ENCODE measurements at regions not wholly inside any gene's neighbourhood (a gene's known extent, or its start where the extent isn't known, plus 50 kb on each side); places are given as distances from the start of the nearest gene placed in this dataset.

DNA sequence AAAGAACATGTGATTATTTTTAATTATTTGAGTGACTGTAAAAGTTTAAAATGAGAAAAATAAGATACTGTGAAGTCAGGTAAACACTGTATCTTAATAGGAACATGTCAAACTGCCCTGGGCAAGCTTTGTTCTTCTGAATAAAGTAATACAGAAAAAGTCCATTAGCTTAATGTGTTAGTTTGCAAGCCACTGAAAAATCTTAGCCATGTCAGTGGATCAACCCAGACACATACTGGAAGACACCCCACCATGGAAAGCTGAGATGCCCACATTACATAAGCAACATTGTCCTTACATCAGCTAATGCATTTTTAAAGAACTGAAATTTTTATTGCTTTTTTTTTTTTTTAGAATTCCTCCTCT, 155.2 kb downstream of the BBOX1 start:
- no peak for FAIRE-seq

DNA sequence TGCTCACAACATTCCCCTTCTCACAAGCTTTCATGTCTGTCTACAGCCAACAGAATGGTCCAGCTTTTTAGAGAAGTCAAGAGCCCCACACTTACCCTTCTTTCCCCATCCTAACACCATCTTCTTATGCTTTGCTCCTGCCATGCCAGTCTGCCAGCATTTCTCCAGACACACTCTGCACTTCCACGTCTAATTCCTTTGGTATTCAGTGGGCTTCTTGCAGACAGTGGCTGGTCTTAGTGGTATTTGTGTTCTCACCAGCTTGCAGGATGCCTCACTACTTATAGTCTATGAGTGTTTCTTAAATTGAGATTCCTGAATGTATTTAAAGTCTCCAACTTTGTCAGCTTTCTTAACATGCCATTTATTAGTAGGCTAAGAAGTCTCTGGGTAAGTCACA, 154.4 kb downstream of the BBOX1 start:
- no peak for FAIRE-seq
- no peak for DNase-seq (ENCODE audit: insufficient read length, low spot score)

More for the DNA sequence above, 155.2 kb downstream of the BBOX1 start:
- DNase-seq (ENCODE audit: insufficient read length, low spot score) = no peak

DNA sequence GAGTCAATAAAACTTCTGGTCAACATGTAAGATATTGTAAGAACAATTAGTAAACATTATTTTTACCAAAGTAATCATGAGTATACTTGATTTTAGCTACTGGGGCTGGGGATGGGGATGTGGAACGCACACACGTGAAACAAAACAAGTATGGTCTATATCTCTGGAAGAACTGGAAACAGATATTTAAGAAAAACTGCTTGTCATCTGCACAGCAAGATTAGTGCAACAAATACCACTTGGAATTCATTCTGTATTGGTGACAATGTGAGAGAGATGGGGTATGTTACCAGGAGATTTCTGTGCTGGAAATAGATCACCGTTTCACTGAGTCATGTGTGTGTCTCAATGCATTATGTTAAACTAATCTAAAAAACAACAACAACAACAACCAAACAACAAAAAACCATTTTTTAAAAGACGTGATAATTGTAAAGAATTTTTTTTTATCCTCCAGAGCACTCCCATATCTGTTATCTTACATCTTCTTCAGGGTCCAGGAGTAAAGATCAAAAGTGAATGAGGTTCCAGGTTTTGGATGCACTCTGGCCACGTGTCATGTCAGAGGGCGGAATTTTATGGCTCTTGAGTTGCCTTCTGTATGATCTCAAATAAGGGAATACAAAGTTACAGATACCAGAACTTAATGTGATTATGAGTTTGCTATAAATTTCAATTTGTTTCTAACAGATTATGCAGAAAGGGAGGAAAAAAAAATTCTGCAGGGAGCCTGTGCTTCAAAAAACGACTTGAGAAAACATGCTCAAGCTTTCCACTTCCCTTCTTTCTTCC, 153.0 kb downstream of the BBOX1 start:
- DNase-seq (ENCODE audit: insufficient read length, low spot score) (no peak), FAIRE-seq (no peak)

DNA sequence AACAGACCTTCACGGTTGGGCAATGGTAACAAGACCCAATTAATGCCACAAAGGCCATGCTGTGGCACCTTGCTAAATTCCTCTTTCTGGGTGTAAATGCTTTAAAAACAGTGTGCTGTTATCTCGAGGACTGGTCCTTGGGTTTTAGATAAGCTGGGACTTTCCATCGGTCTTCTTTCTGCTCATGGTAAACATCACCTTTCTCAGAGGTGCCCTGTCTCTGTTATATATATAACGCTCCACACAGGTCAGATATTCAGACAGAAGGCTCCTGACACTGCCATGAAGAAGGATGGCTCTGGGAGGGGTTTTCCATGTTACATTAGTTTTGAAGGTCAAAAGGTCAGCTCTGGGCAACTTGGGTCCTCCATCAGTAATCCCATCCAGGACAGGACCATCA, 151.6 kb downstream of the BBOX1 start:
- FAIRE-seq = no peak
- DNase-seq (ENCODE audit: insufficient read length, low spot score) = no peak

DNA sequence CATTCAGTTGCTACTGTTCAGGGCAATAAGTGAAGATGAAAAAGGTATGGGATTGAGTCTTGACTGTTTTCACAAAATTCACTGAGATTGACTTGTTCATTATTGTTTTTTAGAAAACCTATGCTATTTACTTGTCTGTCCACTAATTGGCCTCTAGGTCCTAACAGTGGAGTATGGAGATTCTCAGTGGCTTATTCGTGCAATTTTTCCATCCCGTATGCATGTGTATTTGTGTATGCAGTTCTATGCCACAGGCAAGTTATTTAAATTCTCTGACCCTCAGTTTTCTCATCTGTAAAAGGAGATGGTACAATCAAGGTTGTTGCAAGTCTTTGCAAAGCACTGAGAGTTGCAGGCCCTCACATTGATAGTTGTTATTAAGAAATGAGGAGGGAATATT, 151.0 kb downstream of the BBOX1 start:
- DNase-seq (ENCODE audit: insufficient read length, low spot score) (no peak), FAIRE-seq (no peak)

DNA sequence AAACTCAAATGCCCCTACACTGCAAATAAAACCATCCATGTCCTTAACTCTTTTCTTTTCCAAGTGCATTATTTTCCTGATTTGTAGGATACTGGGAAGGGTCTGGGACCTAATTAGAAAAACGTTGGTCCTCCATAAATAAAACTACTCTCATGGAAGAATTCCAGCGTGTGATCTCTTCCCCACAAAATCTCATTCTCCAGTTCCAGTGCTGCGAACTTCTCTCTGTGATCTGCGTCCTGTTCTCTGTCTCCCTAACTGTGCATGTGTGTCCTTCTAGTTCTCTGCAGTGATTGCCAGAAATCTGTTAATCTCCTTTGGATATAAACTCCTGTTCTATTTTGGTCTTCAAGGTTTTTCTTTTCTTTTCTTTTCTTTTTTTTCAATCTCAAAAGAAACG, 148.1 kb downstream of the BBOX1 start:
- no peak for DNase-seq (ENCODE audit: insufficient read length, low spot score)
- FAIRE-seq = no peak

DNA sequence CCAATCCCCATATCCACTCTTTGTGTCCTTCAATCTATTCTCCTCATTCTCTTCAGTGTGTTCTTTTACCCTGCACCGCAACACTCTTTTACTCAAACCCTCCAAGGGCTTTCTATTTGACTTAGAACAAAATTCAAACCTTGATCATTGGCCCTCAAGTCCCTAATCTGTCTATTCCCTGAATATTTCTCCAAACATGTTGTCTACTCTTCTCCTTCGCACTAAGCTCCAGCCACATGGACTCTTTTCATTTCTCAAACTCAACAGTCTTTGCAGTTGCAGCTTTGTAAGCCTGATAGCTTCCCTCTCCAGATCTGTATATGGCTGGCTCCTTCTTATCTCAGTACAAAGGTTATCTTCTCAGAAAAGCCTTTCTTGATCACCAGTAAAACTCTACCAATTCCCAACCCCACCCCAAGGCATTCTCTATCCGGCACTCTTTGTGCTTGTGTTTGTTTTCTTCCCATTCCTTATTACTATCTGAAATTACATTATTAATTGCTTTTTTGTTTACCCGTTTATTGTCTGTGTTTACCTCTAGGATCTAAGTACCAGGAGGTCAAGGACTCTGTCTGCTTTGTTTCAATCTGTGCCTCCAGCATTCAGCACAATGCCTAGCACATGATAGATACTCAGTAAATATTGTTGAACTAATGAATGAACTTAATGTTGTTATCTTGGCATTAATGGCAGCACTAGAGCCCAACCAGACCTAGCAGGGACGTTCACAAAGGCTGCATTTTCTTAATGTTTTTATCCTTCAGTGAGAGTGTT, 147.4 kb downstream of the BBOX1 start:
- DNase-seq (ENCODE audit: insufficient read length, low spot score) (no peak), FAIRE-seq (no peak)

DNA sequence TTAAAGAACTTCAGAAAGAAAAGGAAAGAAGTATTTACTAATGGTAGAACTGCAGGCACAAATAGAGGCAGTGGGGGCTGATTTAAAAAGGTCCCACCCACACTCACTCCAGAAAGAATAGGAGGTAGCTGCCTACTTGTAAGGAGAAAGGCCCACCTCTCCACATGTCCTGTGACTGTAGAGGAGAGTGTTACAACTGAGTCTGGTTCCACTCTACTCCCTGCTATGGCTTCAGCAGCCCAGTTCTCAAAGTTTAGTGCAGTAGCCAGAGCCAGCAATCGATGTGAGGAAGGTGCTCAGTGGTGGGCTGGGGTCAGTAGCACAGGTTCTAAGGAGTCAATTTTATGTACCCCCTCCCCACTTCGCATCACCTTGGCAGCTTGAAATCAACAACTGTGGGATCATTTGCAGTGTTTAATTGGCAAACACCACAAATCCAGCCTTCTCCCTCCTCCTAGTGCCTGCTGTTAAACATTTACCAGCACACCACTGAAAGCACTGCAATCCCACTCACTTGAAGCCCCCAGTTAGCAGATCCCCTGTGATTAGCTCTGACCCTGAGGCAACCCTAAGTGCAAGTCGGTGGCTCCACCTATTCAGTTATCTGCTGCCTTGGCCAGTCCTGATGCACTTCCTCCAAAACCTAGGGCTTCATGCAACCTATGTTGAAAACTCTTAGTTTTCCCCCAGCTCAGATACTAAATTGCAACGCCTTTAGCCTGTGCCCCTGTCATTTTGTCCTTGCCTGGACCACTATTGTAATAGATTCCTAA, 146.6 kb downstream of the BBOX1 start:
- no peak for FAIRE-seq
- no peak for DNase-seq (ENCODE audit: insufficient read length, low spot score)

DNA sequence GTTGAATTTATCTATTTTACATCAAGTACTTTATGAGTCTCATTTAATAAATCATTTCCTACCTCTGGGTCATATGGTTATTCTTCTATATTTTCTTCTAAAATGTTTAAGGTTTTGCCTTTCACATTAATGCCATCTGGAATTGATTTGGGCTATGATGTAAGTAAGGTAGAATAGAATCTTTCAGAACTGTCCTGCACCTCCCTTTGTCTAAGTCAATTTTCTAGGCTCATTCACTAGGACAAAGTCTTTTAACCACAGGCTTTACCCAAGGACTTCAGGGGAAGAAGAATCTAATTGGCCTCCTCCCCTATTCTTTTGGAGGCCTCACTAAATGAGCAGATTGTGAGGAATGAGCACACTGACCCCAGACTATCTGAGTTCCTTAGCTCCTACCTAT, 146.0 kb downstream of the BBOX1 start:
- FAIRE-seq = no peak

DNA sequence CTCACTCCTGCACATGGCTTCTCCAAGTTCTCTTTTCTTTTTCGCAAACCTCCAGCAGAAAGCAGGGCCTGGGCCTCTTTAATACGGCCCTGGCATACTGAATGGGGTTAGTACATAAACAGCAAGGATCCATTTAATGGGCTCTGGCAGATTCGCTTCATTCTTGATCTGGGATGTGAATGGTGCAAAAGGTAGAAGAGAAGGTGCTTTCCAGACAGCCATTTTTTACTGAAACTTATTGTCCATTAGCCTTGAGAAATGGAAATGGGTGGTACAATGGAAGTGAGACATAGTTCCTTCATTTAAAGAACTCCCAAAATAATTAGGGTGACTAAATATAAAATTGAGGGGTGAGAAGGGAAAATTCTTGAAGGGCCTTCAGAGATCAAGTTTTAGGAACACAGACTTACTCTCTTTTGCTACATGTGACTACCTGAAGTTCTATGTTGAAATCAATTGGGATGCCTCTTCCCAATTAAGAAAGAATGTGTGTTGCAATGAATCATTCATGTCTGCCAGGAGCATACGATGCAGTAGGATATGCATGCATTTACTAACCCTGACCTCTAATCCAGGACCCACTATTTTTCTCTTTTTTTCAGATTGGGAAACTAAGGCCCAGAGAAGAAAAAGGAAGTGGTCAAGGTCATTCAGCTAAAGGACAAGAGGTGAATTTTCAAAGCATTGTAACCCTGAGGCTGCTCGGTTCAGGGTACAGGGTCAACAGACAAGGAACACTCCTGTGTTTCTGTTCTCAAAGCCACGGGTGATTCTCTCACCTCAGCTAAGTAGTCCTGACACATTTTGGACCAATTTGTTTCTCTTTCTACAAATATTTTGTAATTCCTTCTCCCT, 144.1 kb downstream of the BBOX1 start:
- no peak for FAIRE-seq
- no peak for DNase-seq (ENCODE audit: insufficient read length, low spot score)

More for the DNA sequence above, 146.0 kb downstream of the BBOX1 start:
- no peak for DNase-seq (ENCODE audit: insufficient read length, low spot score)

DNA sequence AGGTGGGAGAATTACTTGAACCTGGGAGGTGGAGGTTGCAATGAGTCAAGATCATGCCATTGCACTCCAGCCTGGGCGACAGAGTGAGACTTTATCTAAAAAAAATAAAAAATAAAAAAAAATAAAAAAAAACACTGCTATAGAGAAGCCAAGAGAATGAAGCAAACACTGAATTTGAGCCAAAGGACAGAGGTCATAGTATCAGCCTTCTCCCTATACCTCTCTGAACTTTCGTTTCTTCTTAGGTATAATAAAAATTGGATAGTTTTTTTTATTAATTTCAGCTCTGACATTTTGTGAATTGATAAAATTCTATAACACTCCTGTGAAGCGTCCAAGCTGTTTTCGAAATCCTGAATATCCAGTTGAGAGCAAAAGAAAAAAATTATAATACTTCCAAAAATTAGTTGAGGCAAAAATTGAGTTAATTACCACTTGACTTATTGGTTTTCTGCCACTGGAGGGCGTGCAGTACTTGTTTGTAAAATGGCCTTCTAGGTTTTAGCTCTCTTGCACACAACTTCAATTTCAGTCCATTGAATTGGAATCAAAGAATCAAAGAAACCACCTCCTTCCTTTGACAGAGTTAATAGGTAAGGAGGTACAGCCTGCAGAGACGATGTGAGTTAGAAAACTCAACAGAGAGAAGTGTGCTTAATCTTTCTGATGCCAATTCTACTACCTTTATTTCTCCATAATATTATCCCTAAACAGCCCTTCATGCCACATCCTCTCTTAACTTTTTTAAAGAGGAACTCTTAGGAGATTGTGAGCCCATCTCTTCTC, 143.2 kb downstream of the BBOX1 start:
- DNase-seq (ENCODE audit: insufficient read length, low spot score) = peak; percentile 28
- no peak for FAIRE-seq

DNA sequence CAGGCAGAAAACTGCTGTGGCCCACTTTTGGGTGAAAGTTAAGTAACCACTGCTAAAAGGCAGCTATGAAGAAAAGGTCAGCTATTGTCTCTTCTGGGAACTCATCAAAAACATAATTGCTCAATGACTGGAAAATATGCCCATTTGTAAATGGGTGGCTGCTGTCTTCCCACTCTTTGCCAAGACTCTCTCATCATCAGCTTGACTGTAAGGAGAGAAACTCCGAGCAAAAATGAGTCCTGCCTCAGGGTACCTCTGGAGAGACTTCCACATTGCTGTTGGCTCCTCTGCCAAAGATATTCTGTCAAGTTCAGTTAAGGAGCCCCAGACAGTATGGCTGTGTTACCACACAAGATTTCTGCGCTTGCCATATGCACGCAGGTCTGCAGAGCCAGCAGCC, 138.7 kb downstream of the BBOX1 start:
- DNase-seq (ENCODE audit: insufficient read length, low spot score) (no peak), FAIRE-seq (no peak)

DNA sequence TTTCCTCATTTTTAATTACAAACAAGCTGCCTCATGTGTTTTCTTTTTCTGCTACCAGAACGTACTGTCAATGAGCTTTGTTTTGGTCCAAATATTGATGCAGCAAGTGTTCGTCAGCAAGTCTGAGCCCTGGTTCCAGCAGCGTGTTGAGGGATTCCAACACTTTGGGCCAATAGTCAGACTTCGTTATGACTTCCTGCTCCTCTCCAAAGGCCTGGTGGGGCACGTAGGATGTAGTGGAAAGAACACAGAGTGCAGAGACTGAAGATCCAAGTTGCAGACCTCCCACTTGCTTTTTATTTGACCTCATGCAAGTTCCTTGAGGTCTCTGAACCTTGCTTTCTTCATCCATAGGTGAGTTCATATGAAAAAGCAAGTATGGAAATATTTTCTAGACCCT, 138.2 kb downstream of the BBOX1 start:
- FAIRE-seq (no peak), DNase-seq (ENCODE audit: insufficient read length, low spot score) (no peak)
